GM21528 (cell line): ENCODE measurements at regions not wholly inside any gene's neighbourhood (a gene's known extent, or its start where the extent isn't known, plus 50 kb on each side); places are given as distances from the start of the nearest gene placed in this dataset.
"Not testable (repeated sequence)": the region's sequence is repeated elsewhere in the genome, so short reads cannot be mapped to it uniquely, and the experiment has no call there.

Experiments
- ATAC-seq: cut with Tn5 transposase; IDR thresholded peaks from one replicate; pipeline ENCODE4 v1.9.1; 2021; ENCODE audit warnings: mild to moderate bottlenecking, moderate library complexity; ENCODE audit not compliant: unreplicated experiment, low FRiP score

- no peak for ATAC-seq
These were observed 140.3 kb upstream of the RXFP2 start for GRCh38 chr13:31598990-31599389.

- no peak for ATAC-seq
These were observed 134.1 kb upstream of the RXFP2 start for GRCh38 chr13:31605076-31605860.

- not testable (repeated sequence) for ATAC-seq
These were observed 131.8 kb upstream of the RXFP2 start for GRCh38 chr13:31607531-31607930.

GRCh38 chr13:31608780-31609179 is 130.5 kb upstream of the RXFP2 start:
- not testable (repeated sequence) for ATAC-seq

- ATAC-seq, result no peak
These were observed 128.9 kb upstream of the RXFP2 start for GRCh38 chr13:31610270-31610998.

GRCh38 chr13:31611214-31611613 is 128.1 kb upstream of the RXFP2 start:
- ATAC-seq, result no peak

GRCh38 chr13:31614073-31614472 is 125.3 kb upstream of the RXFP2 start:
- no peak for ATAC-seq

- ATAC-seq, result no peak
These were observed 124.6 kb upstream of the RXFP2 start for GRCh38 chr13:31614704-31615103.

- no peak for ATAC-seq
These were observed 114.2 kb upstream of the RXFP2 start for GRCh38 chr13:31625115-31625514.

GRCh38 chr13:31627097-31627845 is 112.1 kb upstream of the RXFP2 start:
- no peak for ATAC-seq

GRCh38 chr13:31629085-31629780 is 110.1 kb upstream of the RXFP2 start:
- ATAC-seq, result no peak

- ATAC-seq, result no peak
These were observed 108.3 kb upstream of the RXFP2 start for GRCh38 chr13:31631071-31631470.

GRCh38 chr13:31631746-31632145 is 107.6 kb upstream of the RXFP2 start:
- no peak for ATAC-seq

- ATAC-seq, result no peak
These were observed 100.7 kb upstream of the RXFP2 start for GRCh38 chr13:31638577-31638976.

GRCh38 chr13:31639443-31640163 is 99.7 kb upstream of the RXFP2 start:
- ATAC-seq, result no peak

GRCh38 chr13:31649766-31650165 is 89.6 kb upstream of the RXFP2 start:
- no peak for ATAC-seq

GRCh38 chr13:31653730-31654129 is 85.6 kb upstream of the RXFP2 start:
- ATAC-seq, result no peak

- ATAC-seq, result no peak
These were observed 75.3 kb upstream of the RXFP2 start for GRCh38 chr13:31663880-31664585.

GRCh38 chr13:31670831-31671617 is 68.3 kb upstream of the RXFP2 start:
- no peak for ATAC-seq
